Stomach (tissue), 4 donors: ENCODE measurements at regions not wholly inside any gene's neighbourhood (a gene's known extent, or its start where the extent isn't known, plus 50 kb on each side); places are given as distances from the start of the nearest gene placed in this dataset.

Source experiments
- POLR2A ChIP-seq, 4 donors: fragments of 450-650 bp; IDR thresholded peaks; one replicate each; pipeline ENCODE4 v1.6.1; 2016; ENCODE audit warnings: antibody characterized with exemption in 4 of 4, control low read depth in 2 of 4, mild to moderate bottlenecking in 1 of 4, moderate library complexity in 1 of 4
- TF ChIP-seq, protein P1 (sequence below), 7 experiments: fragments of 450-650 bp in 4 of 7; fragments of 200-600 bp in 3 of 7; sonication (generic) in 3 of 7; IDR thresholded peaks; one replicate each; pipeline ENCODE4 v1.5.1; 2016 to 2019; ENCODE audit warnings: antibody characterized with exemption in 7 of 7, control low read depth in 2 of 7, mild to moderate bottlenecking in 1 of 7

DNA sequence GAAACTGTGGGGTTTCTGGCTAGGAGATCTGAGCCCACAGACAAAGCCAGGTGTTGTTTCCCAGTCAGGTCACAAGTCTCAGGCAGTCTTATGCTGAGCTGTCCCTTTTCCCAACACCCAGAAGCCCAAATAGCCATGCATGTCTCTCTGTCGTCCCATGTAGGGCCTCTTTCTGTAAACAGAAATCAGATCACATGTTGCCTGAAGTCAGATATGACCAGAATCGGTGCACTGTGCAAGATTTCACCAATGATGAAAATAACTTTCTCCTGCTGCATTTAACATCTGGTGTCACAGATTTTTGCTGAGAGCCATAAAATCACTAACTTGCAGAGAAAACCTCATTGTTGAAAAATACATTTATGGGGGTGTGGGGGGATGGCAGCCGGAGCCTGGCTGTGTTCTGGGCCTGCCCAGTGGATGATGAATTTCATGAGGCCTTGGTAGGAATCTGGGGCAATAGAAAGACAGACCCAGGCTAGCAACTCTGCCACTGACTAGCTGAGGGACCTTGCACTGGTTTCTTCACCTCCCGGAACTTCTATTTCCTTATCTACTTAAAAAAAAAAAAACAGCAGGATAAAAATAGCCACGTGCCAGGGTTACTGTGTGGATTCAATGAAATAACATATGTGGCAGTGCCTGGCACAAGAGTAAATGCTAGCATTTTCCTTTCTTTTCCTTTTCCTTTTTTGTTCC is 158.8 kb upstream of the NFIA start:
- no peak for TF ChIP-seq POLR2A (IDR thresholded peaks at IDR 0.05)
- TF ChIP-seq, protein P1, sequence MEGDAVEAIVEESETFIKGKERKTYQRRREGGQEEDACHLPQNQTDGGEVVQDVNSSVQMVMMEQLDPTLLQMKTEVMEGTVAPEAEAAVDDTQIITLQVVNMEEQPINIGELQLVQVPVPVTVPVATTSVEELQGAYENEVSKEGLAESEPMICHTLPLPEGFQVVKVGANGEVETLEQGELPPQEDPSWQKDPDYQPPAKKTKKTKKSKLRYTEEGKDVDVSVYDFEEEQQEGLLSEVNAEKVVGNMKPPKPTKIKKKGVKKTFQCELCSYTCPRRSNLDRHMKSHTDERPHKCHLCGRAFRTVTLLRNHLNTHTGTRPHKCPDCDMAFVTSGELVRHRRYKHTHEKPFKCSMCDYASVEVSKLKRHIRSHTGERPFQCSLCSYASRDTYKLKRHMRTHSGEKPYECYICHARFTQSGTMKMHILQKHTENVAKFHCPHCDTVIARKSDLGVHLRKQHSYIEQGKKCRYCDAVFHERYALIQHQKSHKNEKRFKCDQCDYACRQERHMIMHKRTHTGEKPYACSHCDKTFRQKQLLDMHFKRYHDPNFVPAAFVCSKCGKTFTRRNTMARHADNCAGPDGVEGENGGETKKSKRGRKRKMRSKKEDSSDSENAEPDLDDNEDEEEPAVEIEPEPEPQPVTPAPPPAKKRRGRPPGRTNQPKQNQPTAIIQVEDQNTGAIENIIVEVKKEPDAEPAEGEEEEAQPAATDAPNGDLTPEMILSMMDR (IDR thresholded peaks at IDR 0.05) = no peak
